ENCODE measurements at regions not wholly inside any gene's neighbourhood (a gene's known extent, or its start where the extent isn't known, plus 50 kb on each side); places are given as distances from the start of the nearest gene placed in this dataset.

DNA sequence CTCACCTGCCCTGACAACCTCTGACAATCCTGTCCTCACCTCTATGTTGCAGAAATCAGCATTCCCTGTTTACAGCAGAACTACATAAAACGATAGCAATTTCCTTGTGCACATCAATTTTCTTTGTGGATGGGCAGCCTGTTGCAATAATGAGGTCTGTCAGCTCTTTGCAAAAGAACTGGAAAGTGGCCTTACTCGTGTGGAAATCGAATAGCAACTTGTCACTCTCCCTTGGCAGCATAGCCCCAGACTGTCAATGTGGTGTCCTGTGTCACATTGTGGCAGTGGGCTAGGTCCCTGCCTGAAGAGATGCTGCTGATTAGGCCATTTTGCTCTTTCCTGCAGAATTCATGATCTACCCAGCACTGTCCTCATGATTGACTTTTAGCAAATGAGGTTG is 531.9 kb downstream of the CCDC85A start:
- TF ChIP-seq, protein P1, sequence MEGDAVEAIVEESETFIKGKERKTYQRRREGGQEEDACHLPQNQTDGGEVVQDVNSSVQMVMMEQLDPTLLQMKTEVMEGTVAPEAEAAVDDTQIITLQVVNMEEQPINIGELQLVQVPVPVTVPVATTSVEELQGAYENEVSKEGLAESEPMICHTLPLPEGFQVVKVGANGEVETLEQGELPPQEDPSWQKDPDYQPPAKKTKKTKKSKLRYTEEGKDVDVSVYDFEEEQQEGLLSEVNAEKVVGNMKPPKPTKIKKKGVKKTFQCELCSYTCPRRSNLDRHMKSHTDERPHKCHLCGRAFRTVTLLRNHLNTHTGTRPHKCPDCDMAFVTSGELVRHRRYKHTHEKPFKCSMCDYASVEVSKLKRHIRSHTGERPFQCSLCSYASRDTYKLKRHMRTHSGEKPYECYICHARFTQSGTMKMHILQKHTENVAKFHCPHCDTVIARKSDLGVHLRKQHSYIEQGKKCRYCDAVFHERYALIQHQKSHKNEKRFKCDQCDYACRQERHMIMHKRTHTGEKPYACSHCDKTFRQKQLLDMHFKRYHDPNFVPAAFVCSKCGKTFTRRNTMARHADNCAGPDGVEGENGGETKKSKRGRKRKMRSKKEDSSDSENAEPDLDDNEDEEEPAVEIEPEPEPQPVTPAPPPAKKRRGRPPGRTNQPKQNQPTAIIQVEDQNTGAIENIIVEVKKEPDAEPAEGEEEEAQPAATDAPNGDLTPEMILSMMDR (IDR thresholded peaks at IDR 0.05): no peak
- TF ChIP-seq TCF7L2 (IDR thresholded peaks at IDR 0.05; ENCODE audit: low read depth, low read length) (no peak), POLR2AphosphoS5 (IDR thresholded peaks at IDR 0.05; ENCODE audit: low read depth, low read length) (no peak)

Data from Panc1 (cell line).